Loucy (cell line): ENCODE measurements at regions not wholly inside any gene's neighbourhood (a gene's known extent, or its start where the extent isn't known, plus 50 kb on each side); places are given as distances from the start of the nearest gene placed in this dataset.

Experiments
- H2AFZ ChIP-seq: fragments of 200-600 bp; sonication (generic); 2 replicates; pipeline ENCODE4 v1.6.0; 2016; ENCODE audit warnings: antibody characterized with exemption, mild to moderate bottlenecking, low read length, moderate library complexity
- H3F3A ChIP-seq: fragments of 200-600 bp; 2 replicates; pipeline ENCODE4 v1.6.0; 2016; ENCODE audit warnings: antibody characterized with exemption, low read depth, mild to moderate bottlenecking
- H3K27me3 ChIP-seq: fragments of 200-600 bp; sonication (generic); 2 replicates; pipeline ENCODE4 v1.6.1; 2014; ENCODE audit warnings: low read length, mild to moderate bottlenecking; ENCODE audit not compliant: insufficient read depth, poor library complexity, severe bottlenecking
- H3K36me3 ChIP-seq: fragments of 200-600 bp; sonication (generic); 2 replicates; pipeline ENCODE4 v1.6.1; 2016; ENCODE audit warnings: low read length; ENCODE audit not compliant: insufficient read depth
- H3K4me1 ChIP-seq: fragments of 200-600 bp; sonication (generic); 2 replicates; pipeline ENCODE4 v1.5.1; 2014; ENCODE audit warnings: low read length, mild to moderate bottlenecking; ENCODE audit not compliant: insufficient read depth, poor library complexity, severe bottlenecking
- H3K4me2 ChIP-seq: fragments of 200-600 bp; sonication (generic); 2 replicates; pipeline ENCODE4 v1.6.0; 2014; ENCODE audit warnings: antibody characterized with exemption, low read length, low read depth, mild to moderate bottlenecking; ENCODE audit not compliant: poor library complexity, severe bottlenecking
- H3K4me3 ChIP-seq: fragments of 200-600 bp; sonication (generic); 2 replicates; pipeline ENCODE4 v1.5.1; 2014; ENCODE audit warnings: low read length, mild to moderate bottlenecking, mixed read lengths; ENCODE audit not compliant: poor library complexity, severe bottlenecking
- H3K79me2 ChIP-seq: fragments of 200-600 bp; sonication (generic); 2 replicates; pipeline ENCODE4 v1.6.1; 2014; ENCODE audit warnings: low read length; ENCODE audit not compliant: insufficient read depth
- H3K9ac ChIP-seq: fragments of 200-600 bp; sonication (generic); 2 replicates; pipeline ENCODE4 v1.6.0; 2014; ENCODE audit warnings: mild to moderate bottlenecking, low read depth, low read length, moderate library complexity; ENCODE audit not compliant: poor library complexity, severe bottlenecking
- H3K9me2 ChIP-seq: fragments of 200-600 bp; sonication (generic); replicated peaks from 2 replicates; pipeline ENCODE4 v1.6.1; 2016; ENCODE audit warnings: low read depth, low read length, mixed read lengths
- H3K9me3 ChIP-seq: fragments of 200-600 bp; sonication (generic); 2 replicates; pipeline ENCODE4 v1.6.1; 2014; ENCODE audit warnings: mild to moderate bottlenecking, antibody characterized with exemption, low read length, low read depth; ENCODE audit not compliant: insufficient read depth
- H4K20me1 ChIP-seq: fragments of 200-600 bp; sonication (generic); 2 replicates; pipeline ENCODE4 v1.6.0; 2014; ENCODE audit warnings: antibody characterized with exemption, low read length, mild to moderate bottlenecking; ENCODE audit not compliant: insufficient read depth, poor library complexity, severe bottlenecking
- EZH2phosphoT487 ChIP-seq: fragments of 200-600 bp; IDR thresholded peaks from 2 replicates; pipeline ENCODE4 v1.6.1; 2018; ENCODE audit warnings: antibody characterized with exemption, mild to moderate bottlenecking, moderate library complexity, borderline replicate concordance
- TF ChIP-seq, protein P1 (sequence below): fragments of 200-600 bp; sonication (generic); conservative IDR thresholded peaks from 2 replicates; pipeline ENCODE4 v1.5.1; 2014; ENCODE audit warnings: mild to moderate bottlenecking, antibody characterized with exemption, low read length

- no peaks in the 10 kb centered on the region for H3K79me2 ChIP-seq
- H3K4me1 ChIP-seq, result no peaks in the 10 kb centered on the region
- H3K9ac ChIP-seq, result no peak overlapping the region
- no peaks in the 10 kb centered on the region for H3F3A ChIP-seq
- no peak overlapping the region for H2AFZ ChIP-seq
- TF ChIP-seq, protein P1, sequence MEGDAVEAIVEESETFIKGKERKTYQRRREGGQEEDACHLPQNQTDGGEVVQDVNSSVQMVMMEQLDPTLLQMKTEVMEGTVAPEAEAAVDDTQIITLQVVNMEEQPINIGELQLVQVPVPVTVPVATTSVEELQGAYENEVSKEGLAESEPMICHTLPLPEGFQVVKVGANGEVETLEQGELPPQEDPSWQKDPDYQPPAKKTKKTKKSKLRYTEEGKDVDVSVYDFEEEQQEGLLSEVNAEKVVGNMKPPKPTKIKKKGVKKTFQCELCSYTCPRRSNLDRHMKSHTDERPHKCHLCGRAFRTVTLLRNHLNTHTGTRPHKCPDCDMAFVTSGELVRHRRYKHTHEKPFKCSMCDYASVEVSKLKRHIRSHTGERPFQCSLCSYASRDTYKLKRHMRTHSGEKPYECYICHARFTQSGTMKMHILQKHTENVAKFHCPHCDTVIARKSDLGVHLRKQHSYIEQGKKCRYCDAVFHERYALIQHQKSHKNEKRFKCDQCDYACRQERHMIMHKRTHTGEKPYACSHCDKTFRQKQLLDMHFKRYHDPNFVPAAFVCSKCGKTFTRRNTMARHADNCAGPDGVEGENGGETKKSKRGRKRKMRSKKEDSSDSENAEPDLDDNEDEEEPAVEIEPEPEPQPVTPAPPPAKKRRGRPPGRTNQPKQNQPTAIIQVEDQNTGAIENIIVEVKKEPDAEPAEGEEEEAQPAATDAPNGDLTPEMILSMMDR, result no peak
- TF ChIP-seq EZH2phosphoT487, result no peak
- H3K4me3 ChIP-seq, result no peak overlapping the region
- no peak overlapping the region for H3K4me2 ChIP-seq
- H3K9me2 ChIP-seq, result no peaks in the 10 kb centered on the region
- no peaks in the 10 kb centered on the region for H4K20me1 ChIP-seq
- no peaks in the 10 kb centered on the region for H3K27me3 ChIP-seq
- no peaks in the 10 kb centered on the region for H3K9me3 ChIP-seq
- H3K36me3 ChIP-seq, result no peaks in the 10 kb centered on the region
Measured at GRCh38 chr21:38670861-38671260, 134.9 kb upstream of the ETS2 start.

DNA sequence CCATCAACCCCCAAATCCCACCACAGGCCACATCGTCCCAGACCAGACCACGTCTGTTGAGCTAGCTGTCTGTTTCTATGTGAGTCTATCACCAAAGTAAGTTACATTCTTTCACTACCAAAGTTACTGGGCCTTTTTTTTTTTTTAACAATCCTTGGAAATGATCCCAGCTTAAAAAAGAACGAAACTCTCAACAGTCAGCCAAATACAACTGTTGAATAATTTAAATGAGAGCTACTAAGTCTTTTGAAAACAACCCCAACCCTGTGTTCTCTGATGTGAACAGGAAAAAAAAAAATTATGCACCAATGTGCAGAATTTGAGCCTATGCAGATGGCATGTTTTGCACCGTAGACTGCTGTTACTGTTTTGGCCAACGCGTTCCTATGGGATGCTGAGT, 134.0 kb upstream of the ETS2 start:
- Histone ChIP-seq H3F3A (no peaks in the 10 kb centered on the region), H3K4me2 (no peak overlapping the region), H3K9me2 (no peaks in the 10 kb centered on the region), H3K79me2 (no peaks in the 10 kb centered on the region), H4K20me1 (no peaks in the 10 kb centered on the region), H3K36me3 (no peaks in the 10 kb centered on the region), H3K27me3 (no peaks in the 10 kb centered on the region), H3K4me1 (no peaks in the 10 kb centered on the region), H3K9ac (no peak overlapping the region), H3K9me3 (no peaks in the 10 kb centered on the region), H2AFZ (no peak overlapping the region), H3K4me3 (no peak overlapping the region)
- TF ChIP-seq EZH2phosphoT487, result no peak
- TF ChIP-seq, protein P1, result no peak

DNA sequence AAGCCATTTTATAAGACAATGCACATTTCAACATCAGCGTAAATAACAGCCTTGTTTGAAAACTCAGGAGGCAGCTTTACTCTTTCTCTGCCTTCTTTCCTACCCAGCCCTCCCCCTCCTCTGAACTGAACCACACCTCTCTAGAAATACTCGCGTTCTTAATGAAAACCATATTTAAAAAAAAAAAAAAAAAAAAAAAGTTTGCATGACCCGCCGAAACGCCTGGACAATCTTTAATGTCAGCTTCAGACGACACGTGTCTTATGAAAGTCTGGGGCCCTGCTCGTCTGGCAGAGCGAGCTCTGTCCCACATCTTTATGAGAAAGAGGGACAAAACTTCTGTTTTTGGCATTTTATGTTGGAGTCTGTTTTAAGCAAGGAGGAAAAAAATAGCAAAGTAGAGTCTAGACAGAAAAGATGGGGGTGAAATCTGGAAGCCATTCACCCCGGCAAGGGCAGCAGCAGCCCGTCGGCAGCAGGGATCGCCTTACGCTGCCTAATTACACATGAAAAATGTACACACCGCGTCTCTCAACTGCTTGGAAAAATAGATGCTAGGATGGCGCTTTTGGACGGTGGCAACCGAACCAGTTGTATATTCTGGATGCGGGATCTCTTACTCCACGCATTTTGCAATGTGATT, 130.4 kb upstream of the ETS2 start:
- H3K4me3 ChIP-seq, result no peak overlapping the region
- no peak overlapping the region for H3K4me2 ChIP-seq
- H3K79me2 ChIP-seq, result no peaks in the 10 kb centered on the region
- no peak for TF ChIP-seq EZH2phosphoT487
- TF ChIP-seq, protein P1, result no peak
- no peak overlapping the region for H2AFZ ChIP-seq
- H3F3A ChIP-seq, result no peaks in the 10 kb centered on the region
- H3K9me2 ChIP-seq, result no peaks in the 10 kb centered on the region
- no peaks in the 10 kb centered on the region for H3K9me3 ChIP-seq
- H3K4me1 ChIP-seq, result peaks cover 7% of the 10 kb centered on the region
- H3K27me3 ChIP-seq, result no peaks in the 10 kb centered on the region
- H3K9ac ChIP-seq, result no peak overlapping the region
- no peaks in the 10 kb centered on the region for H4K20me1 ChIP-seq
- no peaks in the 10 kb centered on the region for H3K36me3 ChIP-seq
